NCI-H345 treated with DMSO at 0.1 percent for 48 hours (cell line): ENCODE measurements at regions not wholly inside any gene's neighbourhood (a gene's known extent, or its start where the extent isn't known, plus 50 kb on each side); places are given as distances from the start of the nearest gene placed in this dataset.
A peak's percentile ranks its signal among the peaks of the same experiment; 100 is the strongest.

Experiments used
- DNase-seq: peaks from one replicate; lab custom pipeline; 2025; ENCODE audit not compliant: unreplicated experiment; lab: John Stamatoyannopoulos, UW

GRCh38 chr4:175427751-175428150 is 384.3 kb downstream of the GPM6A start:
- no peak for DNase-seq

DNA sequence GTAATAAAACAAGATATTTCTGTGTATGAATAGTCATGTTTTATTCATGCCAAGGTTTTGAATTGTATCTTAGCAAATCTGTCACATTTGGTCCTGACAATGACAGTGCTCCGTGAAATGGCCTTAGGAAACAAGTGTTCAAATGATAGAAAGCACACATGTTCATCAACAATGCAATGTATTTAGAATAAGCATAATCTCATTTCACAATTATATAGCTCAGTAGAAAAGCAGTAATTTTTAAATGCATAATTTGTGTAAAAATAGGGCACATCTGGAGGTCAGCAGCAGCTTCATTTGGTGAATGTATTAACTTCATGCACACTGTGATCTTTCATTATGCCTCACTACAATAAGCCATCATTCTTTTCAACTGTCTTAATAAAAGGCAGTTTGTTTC is 380.4 kb downstream of the GPM6A start:
- no peak for DNase-seq

- peak; percentile 68 for DNase-seq
Measured at GRCh38 chr4:175435381-175435783, 376.7 kb downstream of the GPM6A start.

- no peak for DNase-seq
Measured at GRCh38 chr4:175436196-175436595, 375.9 kb downstream of the GPM6A start.

GRCh38 chr4:175440786-175441185 is 371.3 kb downstream of the GPM6A start:
- DNase-seq = no peak

GRCh38 chr4:175441256-175441655 is 370.8 kb downstream of the GPM6A start:
- no peak for DNase-seq

GRCh38 chr4:175443547-175443946 is 368.5 kb downstream of the GPM6A start:
- no peak for DNase-seq

- no peak for DNase-seq
Measured at GRCh38 chr4:175444512-175444911, 367.6 kb downstream of the GPM6A start.

DNA sequence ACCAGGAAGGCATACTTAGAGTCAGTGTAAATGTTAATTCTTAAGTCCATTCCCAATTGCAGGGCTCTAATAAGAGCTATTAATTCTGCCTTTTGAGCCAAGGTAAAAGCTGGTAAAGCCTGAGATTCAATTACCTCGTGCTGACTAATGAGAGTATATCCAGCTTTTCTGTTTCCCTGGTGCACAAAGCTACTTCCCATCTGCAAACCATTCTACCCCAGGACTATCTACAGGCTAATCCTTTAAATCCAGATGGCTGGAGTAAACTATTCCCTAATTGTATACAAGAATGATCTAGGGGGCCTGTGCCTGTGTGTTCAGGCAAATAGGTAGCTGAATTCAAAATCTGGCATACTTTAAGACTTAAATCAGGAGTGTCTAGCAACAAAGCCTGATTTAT is 365.0 kb downstream of the GPM6A start:
- no peak for DNase-seq

DNA sequence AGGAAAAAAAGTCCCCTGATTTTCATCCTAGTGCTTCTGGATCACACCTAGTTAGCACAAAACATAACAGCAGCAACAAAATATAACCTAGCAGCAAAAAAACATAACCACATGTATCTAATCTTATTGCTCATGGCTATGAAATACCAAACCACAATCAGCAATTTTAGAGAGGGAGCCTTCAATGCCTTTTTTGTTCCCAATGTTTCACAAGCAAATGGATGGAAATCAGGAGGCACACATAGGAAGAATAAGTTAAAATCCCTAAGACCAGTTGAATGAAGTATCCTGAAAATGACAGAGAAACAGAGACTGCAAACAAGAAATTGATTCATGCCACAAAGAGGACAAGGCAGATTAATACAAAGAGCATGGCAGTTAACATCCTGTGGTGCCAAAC is 361.6 kb downstream of the GPM6A start:
- DNase-seq = no peak

DNA sequence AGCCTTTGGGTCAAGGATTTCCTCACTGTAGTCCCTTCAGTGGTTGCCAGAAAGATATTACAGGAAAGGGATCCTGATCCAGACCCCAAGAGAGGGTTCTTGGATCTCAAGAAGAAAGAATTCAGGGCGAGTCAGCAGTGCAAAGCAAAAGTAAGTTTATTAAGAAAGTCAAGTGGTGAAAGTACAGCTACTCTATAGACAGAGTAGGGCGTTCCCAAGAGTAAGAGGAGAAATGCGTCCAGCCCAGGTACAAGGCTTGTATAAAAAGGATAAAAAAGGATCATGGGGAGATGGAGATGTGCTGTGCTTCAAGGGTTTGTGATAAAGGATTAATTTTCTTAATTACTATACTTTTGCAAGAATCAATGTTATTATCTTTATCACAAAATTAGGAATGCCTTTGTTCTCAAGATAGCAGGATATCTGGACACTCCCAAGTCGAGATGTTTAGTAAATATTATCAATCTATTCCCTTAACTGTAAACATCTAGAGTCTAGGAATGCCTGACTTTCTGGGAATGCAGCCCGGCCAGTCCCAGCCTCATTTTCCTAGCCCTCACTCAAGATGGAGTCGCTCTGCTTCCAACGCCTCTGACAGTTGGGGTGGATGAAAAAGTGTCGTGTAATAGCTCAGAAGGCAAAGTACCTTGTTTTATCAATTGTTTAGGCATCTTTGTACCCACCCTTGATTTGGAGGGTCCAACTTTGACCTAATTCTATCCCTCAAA is 360.7 kb downstream of the GPM6A start:
- DNase-seq = no peak

DNA sequence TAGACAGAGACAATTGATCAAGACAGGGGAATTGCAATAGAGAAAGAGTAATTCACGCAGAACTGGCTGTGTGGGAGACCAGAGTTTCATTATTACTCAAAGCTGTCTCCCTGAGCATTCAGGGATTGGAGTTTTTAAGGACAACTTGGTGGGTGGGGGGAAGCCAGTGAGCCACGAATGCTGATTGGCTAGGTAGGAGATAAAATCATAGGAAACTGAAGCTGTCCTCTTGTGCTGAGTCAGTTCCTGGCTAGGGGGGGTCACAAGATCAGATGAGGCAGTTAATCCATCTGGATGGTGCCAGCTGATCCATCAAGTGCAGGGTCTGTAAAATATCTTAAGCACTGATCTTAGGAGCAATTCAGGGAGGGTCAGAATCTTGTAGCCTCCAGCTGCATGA is 358.6 kb downstream of the GPM6A start:
- DNase-seq = no peak

GRCh38 chr4:175456131-175456530 is 355.9 kb downstream of the GPM6A start:
- DNase-seq = no peak

GRCh38 chr4:175457956-175458355 is 354.1 kb downstream of the GPM6A start:
- DNase-seq = no peak

DNA sequence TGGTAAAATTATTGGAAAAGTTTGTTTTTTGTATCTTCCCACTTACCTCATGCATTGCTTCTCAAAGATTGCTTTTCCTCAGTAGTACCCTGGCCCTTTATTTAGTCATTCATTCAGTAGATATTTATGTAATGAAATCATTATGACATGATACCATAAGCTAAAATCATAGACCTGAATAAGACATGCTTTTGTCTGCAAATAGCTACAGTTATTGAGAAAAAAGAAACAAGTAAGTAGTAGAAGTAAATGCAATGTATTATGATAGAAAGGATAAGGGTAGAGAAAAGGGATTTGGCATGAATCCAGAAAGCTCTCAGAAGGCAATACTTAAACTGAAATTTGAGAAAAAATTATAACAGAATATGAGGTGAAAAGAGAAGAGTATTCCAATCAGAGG is 352.5 kb downstream of the GPM6A start:
- no peak for DNase-seq

DNA sequence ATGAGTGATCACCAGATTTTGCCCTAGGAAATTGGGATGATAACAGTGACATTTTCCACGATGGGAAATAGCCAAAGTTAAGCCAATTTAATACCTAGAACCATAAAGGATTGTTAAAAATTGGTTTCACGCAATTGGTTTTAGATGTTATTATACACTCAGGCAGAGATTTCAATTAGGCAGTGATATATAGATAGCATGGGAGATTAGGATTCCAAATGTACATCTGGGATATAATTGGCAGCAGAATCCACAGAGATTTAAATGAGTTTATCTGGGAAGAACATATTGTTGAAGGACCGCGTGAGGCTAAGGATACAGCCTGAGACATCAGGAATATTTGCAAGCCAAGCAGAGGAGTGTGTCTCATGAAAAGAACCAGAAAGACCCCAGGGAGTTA is 351.6 kb downstream of the GPM6A start:
- DNase-seq = no peak

- DNase-seq = no peak
Measured at GRCh38 chr4:175469514-175469913, 342.6 kb downstream of the GPM6A start.

DNA sequence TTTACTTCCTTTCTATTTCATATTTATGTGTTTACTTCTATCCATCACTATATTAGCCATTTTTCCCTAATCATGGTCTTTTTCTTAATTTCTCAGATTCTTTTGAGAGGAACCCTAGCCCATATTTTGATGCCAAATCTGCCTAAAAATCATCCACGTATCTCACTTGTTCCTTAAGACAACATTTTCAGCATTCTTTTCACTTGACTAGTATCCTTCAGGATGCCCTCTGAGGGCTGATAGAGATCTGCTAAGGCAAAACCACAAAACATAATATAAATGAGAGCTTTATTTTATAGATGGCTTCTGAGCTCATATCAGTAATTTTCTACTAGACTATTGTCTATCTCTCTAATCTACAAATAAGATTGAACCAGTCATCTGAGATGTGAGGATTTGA is 341.9 kb downstream of the GPM6A start:
- no peak for DNase-seq

GRCh38 chr4:175480404-175480803 is 331.7 kb downstream of the GPM6A start:
- DNase-seq = no peak

DNA sequence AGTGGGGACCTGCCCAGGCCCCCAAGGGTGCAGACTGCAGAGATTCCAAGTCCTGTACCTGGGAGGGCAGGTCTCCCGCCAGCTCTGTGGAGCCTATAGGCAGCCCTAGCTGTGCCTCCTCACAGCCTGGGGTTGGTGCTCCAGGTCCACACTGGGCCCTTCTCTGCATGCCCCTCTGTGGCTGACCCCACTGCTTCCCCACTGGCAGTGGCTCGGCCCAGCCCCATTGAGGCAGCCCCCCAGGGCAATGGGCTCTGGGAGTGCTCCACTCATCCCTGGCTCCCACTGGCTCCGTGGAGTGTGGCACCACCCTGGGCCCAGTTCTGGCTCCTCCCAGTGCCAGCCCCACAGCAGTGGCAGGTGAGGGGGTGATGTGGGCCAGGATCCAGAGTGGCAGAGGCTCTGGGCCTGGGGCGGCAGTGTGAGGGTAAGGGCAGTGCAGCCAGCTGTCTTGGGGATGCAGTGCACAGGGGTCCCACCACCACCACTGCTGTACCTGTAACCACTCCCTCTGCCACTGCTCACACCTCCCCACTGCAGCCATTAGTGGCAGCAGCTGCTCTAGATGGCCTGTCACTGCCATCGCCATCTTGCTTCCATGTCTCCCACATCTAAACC is 312.2 kb downstream of the GPM6A start:
- DNase-seq = no peak

DNA sequence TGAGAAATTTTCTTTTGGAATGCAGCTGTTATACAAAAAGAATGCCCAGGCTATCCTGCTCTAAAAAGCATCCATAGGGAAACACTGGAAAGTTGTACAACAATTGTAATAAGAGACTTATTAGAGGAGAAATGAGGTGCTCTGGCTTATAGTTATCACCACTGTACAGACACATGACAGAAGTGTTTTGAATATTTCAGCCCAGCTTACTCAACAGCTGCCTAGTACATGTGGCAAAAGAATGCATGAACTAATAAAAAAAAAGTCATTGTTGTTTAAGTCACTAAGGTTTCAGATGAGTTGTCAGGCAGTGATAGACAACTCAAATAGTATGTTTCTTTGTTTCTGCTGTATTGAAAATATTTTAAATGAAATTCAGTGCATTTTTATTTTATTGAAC is 307.7 kb downstream of the GPM6A start:
- DNase-seq = no peak

- no peak for DNase-seq
Measured at GRCh38 chr4:175509320-175509719, 302.7 kb downstream of the GPM6A start.

DNA sequence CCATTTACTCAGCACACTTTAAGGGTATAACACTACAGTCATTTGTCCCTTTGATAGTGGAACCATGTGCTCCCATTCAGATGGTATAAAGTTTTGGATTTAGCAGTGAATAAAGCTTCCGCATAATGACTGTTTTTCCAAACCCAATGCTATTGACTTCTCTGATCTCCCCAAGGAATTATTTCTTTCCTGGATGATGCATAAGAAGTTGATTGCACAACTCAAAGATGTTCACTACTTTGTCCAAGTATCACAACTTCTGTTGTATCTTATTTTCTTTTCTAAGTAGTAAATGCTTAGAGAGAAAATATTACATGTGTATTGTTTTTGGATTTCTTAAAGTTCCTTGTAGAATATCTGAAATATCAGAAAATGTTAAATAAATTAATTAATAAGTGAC is 300.2 kb downstream of the GPM6A start:
- DNase-seq = no peak
